GM21447 (cell line): ENCODE measurements at regions not wholly inside any gene's neighbourhood (a gene's known extent, or its start where the extent isn't known, plus 50 kb on each side); places are given as distances from the start of the nearest gene placed in this dataset.
A peak's percentile ranks its signal among the peaks of the same experiment; 100 is the strongest.
"Not testable (repeated sequence)": the region's sequence is repeated elsewhere in the genome, so short reads cannot be mapped to it uniquely, and the experiment has no call there.

Experiments used
- ATAC-seq: cut with Tn5 transposase; IDR thresholded peaks from one replicate; pipeline ENCODE4 v1.9.1; 2021; ENCODE audit not compliant: unreplicated experiment

DNA sequence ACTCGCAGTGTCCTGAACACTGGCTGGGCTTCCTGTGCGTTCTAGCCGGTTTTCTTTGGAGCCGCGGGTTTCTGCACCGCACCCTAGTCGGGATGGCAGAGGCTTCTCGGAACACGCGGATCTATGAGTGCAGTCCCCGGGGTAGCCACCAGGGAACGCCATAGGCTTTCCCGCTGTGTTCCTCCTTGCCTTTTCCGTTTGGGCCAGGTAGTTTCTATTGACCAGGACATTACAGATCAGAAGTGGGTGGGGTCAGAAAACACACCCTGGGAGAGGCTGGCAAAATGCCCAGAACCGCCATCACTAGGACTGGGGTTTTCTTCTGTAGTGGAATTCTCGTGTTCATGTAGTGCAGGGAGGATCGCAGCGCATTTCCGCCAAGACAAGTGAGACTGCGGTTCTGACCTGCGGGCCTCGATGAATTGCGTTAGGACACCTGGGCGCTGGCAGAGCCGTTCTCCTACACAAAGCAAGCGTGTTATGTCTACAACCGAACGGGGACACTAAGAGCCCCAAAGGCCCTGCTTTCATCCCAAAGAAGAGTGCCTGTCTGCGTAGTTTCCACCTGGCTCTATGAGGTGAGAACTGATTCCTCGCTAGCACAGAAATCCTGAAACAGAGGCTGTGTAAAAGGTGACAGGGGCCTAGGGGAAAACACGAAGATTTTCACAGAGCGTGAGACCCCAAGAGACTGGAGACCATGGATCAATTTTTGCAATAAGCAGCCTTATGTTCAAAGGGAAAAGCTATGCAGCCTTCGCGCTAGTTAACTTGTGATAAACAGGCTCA, 121.5 kb downstream of the PPIAL4G start:
- ATAC-seq, result not testable (repeated sequence)

DNA sequence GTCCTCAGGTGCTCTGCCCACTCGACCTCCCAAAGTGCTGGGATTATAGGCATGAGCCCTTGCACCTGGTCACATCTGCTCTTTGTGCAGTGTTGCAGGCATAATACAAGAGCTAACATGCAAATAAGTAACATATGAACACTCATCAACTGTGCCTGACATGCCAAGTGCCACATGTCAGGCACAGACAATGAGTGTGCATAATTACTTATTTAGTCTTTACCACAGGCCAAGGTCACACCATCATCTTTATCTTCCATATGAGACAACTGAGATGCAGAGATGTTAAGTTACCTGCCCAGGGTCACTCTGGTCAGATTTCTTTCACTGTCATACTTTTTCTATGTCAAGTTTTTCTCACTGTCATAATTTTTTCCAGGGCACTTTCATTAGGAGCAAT, 126.1 kb downstream of the PPIAL4G start:
- no peak for ATAC-seq

DNA sequence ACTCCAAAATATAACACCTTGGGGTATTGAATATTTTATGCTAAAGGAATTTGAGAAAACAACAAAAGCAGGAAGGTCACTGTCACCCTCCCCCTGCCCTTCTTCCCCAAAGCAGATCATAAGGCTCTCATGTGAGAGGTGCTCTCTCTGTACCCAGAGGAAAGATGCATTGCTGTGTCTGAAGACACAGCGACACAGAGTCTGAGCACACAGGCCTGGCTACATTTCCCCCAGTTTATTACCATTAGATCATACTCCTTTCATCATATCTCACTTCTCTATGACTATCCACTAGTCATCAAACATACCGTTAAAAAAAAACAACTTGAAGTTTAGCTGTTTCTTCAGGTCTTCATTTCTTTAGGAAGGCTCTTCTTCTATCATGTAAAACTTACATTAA, 127.1 kb downstream of the PPIAL4G start:
- ATAC-seq, result no peak

DNA sequence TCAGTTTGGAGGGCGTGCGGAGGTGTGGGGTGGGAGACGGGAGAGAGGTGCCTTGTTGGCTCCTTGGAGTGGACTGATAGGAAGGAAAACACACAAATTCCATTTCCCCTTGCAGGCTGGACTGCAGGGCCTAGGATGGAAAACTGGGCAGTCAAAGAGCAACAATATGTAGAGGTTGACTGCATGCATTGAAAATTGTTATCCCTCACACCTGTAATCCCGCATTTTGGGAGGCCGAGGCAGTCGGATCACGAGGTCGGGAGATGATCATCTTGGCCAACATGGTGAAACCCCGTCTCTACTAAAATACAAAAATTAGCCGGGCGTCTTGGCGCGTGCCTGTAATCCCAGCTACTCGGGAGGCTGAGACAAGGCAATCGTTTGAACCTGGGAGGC, 128.2 kb downstream of the PPIAL4G start:
- ATAC-seq, result no peak

DNA sequence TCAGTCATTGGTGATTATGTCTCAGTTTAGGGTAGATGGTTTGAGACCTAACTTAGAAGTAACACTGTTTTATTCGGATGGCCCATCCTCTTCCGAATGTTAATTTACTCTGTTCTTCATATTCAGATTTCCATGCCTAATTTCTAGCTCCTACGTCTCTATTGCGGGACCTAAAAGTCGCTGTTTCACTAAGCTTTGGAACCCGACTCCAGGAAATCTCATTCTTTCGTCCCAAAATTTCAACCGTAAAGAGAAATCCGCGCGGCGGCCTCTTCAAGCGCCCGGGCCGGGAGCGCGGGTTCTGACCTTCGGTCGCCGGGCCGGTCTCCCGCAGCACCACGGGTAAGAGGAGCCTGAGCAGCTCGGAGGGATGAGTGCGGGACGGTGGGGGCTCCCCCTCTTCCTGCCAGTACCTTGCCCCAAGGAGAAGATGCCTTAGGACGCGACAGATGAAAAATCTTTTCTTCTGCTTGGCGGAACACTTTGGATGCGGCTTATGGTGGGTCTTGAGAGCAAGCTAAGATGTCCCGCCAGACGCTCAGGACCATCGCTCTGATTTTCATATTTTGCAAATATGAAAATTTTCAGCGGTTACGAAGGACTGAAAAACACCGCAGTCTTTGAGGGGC, 128.7 kb downstream of the PPIAL4G start:
- ATAC-seq, result no peak

DNA sequence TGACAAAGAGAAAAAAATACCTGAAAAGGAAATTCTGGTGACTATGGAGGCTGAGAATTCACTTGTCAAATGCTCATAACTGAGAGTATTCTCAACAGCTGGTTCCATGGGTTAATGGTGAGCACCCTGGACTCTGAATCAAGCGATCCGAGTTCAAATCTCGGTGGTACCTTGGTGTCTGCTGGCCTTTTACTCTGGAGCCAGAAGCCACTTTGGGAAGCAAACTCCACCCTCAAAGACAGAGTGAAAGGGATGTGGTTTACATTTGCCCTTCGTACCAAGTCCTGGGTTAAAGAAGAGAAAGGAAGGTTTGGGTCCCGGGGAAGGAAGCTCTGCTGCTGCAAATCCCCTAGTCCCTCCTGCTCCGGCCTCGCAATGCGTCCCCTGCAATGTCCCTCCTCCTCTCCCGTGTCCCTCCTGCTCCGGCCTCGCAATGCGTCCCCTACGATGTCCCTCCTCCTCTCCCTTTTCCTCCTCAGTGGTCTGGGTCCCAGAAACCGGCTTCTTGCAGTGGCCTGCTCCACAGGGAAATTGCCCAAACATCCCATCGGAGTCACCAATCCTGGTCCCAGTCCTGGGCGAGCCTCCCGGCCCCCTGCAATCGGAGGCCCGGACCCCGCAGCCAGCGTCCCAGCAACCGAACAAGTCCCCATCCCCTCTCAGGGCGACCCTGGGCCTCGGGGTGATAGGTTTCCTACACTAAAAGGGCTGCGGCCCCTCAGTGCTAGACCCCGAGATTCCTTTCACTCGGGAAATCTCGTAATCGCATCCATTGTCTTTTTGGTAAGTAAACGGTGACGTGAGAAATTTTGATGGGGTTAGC, 129.4 kb downstream of the PPIAL4G start:
- no peak for ATAC-seq

DNA sequence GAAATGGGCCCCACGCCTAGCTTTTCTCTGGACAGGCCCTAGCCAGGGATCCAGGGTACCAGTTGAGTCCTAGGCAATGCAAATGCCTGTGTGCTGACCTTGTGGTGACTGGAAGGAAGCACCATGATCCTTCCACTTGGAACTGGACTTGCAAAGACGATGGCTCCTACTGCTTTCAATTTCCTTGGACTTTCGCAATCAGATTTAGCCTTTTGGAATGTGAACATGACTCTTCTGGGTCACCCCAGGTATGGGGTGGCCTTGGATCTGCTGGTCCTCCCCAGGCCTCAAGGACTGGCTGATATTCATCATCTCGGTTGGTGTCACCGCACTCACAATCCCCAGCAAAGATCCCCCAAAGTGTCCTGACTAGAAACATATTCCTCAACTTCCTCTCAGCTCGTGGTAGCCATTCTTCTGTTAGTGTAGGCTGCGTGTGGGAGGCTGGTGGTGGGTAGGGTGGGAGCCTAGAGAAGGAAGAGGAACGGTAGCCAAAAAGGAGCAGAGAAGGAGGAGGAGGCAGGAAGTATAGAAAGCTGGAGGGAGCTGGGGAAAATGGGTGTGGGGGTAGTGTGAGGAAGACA, 130.5 kb downstream of the PPIAL4G start:
- no peak for ATAC-seq

DNA sequence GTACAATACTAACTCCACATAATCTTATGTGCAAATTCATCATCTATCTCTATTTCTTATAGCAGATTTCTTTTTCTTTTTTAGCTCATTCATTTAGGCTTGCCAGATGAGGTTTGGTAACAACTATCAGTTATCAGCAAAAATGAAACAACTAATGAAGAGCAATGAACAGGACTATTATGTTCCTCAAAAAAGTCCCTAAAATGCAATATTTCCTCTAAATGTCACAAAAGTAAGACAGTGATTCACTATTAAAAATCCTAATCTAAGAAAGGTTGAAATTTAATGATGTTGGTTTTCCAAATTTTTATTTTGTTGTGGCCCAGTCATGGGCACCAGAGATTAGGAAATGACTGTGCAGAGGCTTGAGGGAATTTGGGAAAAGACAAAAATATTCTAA, 135.3 kb downstream of the PPIAL4G start:
- no peak for ATAC-seq

DNA sequence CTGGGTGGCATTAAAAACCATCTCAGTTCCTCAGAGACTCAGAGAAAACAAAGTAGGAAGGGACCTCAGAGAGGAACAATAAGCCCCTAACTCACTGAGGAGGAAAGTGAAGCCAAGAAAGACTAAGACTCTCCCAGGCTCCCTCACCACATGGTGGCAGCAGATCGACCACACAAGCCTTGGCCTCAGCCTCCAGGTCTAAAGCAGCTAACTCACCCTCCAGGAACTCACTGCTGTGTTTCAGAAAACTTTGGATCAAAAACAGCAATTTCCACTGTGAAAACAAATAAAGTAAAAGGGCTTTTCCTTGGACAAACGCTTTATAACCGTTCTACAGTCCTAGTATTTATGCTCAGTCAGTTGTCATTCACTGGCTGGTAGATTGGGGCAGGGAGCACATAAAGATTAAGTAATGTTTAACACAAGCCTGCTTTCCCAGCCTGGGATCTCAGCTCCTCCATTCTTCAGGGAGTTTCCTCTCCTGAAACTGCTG, 137.4 kb downstream of the PPIAL4G start:
- not testable (repeated sequence) for ATAC-seq

DNA sequence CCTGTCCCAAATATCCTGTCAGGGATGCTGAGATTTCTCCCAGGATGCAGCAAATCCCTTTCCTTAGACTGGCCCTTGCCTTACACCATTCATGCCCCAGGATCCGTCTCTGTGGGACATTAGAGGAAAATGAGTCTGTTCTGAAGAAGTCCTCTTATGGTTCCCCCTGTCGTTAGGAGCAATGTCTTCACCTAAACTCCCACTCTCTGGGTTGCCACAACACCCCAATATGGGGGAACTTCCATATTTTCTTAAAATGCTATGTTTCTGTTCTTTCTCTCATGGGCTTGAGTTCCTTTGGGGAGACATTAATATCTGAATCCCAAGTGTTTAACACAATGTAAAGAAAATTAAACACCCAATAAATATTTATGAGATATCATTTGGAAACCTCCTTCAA, 138.5 kb downstream of the PPIAL4G start:
- ATAC-seq, result not testable (repeated sequence)

DNA sequence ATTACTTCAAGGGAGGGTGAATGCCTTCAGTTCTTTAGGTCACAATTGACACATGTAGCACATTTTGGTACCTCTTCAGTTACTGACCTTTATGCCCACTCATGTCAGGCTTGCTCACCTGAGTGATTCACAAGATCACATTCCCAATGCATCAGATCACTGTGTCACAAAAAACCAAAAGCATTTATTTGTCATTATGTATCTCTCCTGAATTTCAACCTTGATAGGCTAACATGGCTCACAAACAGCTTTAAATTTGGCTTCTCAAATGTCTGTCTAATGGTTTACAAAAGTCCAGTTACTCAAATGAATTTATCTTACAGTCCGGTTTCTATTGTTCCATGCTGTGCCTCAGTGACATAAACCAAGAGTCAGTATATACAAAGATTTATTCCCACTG, 141.4 kb downstream of the PPIAL4G start:
- ATAC-seq, result not testable (repeated sequence)

DNA sequence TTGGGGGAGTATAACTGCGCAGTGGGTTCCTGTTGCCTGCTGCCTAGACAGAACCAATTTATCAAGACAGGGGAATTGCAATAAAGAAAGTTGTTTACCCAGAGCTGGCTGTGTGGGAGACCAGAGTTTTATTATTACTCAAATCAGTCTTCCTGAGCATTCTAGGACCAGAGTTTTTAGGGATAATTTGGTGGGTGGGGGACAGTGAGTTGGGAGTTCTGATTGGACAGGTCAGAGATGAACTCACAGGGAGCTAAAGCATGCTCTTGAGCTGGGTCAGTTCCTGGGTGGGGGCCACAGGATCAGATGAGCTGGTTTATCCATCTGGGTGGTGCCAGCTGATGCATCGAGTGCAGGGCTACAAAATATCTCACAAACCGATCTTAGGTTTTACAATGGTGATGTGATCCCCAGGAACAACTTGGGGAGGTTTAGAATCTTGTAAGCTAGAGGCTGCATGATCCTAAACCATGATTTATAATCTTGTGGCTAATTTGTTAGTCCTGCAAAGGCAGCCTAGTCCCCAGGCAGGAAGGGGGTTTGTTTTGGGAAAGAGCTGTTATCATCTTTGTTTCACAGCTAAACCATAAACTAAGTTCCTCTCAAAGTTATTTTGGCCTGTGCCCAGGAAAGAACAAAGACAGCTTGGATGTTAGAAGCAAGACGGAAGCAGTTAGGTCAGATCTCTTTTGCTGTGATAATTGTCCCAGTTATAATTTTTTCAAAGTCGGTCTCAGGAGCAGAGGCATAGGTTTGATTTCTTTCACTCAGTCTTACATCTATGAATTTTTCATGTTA, 146.8 kb downstream of the PPIAL4G start:
- not testable (repeated sequence) for ATAC-seq

DNA sequence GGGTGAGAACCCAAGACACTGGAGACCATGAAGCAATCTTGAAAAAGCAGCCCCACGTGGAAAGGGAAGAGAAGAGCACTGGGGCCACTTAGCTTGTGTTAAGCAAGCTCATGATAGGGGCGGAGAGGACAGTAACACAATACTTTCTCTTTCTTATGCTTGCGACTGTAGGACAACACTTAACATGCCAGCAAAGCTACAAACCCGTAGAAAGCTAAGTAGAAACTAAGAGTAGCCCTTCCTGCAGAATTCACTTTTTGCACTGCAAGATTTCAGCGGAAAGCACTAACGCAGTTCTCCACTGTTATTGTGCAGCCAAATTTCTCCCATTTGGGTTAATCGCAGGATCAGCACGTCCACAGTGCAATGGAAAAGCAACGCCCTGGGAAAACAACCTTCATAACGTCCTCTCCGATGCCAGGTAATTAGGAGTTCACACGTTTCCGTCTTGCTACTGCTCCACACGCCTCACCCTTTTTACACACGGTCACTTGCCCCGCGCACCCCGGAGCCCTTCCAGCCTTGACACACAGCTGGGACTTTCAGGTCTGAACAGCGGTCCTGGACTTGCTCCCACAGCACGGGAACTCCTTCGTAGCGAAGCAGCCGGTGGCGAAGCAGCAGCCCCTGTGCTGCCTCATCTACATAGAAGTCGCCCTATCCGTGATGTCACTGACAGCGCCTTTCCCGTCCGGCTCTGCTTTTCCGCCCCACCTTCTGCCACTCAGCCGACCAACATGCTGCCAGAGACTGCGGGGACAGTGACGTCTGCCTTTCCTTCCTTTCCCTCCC, 148.6 kb downstream of the PPIAL4G start:
- ATAC-seq, result peak; percentile 71

DNA sequence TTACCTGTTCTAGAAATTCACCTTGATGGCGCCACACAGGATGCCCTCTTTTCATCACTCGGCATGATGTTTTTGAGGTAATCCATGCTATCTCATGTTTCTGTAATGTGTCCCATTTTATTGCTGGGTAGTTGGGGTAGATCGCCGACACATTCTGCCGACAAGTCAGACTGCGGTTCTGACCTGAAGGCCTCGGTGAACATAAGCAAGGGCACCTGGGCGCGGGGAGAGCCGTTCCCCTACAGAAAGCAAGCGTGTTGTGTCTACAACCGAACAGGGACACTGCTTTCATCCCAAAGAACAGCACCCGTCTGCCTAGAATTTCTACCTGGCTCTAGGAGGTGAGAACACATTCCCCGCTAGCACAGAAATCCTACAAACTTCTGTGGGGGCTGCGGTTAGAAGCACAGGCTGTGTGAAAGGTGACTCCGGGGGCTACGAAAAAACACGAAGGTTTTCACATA, 149.2 kb downstream of the PPIAL4G start:
- no peak for ATAC-seq

DNA sequence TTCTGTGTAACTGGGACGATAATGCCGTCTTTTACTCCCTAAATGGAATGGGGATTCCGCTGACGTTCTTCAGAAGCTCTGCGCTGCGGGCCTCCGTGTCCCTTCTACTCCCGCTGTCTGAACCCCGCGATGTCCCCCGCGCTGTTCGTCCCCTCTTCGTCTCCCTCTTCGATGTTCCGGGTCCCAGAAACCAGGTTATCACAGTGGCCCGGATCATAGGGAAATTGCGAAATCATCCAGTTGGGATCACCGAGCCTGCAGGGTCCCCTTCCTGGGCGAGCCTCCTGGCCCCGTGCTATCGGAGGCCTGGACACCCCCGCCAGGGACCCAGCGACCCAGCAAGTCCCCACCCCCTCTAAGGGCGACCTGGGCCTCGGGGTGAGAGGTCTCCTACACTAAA, 154.2 kb downstream of the PPIAL4G start:
- no peak for ATAC-seq

DNA sequence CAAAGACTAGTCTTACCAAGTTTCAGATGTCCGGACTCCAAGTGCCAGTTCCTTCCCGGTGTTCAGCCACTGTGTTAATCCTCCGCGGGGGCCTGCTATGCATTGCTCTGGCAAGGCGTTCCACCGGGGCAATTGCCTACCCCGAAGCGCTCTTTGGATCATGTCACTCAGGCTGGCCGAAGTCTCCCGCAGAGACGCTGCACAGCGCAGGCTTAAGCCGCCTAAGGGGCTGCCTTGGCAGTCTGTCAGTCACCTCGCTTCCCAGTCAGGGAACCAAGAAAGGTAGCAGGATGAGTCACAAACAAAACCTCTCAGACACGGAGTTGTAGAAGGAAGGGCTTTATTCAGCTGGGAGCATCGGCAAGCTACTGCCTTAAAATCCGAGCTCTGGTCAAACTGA, 158.1 kb downstream of the PPIAL4G start:
- not testable (repeated sequence) for ATAC-seq

DNA sequence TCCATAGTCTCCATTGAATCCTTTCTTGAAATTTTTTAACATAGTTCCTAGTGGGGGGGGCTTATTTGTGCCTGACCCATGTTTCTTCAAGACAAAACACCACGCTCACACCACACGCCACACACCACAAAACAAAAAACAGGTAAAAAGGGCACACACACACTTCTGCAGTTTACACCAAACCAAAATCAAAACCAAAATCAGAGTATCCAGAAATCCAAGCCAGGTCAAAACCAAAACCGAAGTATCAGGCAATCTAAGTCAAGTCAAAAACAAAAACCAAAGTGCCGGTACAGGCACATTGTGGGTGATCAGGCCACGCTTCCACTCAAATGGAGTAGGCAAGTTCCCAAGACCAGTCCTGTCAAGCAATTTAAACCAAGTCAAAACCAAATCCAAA, 158.6 kb downstream of the PPIAL4G start:
- not testable (repeated sequence) for ATAC-seq

DNA sequence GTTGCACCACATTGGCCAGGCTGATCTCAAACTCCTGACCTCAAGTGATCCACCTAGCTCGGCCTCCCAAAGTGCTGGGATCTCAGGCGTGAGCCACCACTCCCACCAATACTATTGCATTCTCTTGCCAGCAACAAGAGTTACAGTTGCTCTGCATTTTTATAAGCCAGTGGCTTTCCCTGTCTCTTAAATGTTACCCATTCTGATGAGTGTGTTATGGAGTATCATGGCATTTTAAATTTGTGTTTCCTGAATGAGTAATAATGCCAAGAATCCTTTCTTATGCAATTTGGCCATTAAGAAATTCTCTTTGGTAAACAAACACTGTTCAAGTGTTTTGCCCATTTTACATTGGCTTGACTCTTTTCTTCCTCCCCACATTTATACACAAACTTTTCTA, 163.0 kb downstream of the PPIAL4G start:
- ATAC-seq, result not testable (repeated sequence)

DNA sequence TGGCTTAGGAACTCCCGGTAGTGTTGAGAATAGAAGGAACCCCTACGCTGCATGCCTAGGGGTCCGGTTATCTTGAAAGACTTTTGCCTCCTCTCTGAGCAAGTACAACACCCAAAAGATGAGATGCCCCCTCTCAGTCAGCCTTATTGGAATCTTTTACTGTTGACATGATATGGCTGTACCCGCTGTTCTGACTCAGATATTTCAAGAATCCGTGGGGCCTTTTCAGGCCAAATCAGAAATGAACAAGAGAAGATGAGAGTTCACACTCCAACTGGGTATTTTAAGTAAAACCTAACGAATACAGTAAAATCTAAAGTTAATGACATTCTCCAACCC, 164.2 kb downstream of the PPIAL4G start:
- ATAC-seq, result no peak
